ENCODE measurements at regions not wholly inside any gene's neighbourhood (a gene's known extent, or its start where the extent isn't known, plus 50 kb on each side); places are given as distances from the start of the nearest gene placed in this dataset.

DNA sequence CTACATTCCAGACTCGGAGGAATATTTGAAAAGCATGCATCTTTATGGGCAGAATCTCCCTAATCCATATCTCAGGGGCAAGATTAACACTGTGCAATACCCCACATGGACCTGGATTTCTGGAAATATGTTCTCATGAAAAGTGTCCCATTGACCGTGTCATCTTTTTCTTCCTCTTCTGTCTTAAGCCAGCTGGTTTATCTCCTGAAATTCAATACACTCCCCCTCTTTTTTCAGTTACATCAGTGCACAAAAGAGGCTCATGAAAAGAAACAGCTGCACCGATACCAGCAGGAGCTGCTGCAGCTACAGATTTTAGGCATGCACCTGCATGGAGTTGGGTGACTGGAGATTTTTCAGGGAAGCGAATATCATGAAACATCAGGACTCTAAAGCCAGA is 117.2 kb downstream of the SLC4A3 start:
- no peaks in the 10 kb centered on the region for H4K20me1 ChIP-seq (ENCODE audit: insufficient read depth)
- no peaks in the 10 kb centered on the region for H3K9me2 ChIP-seq (ENCODE audit: insufficient read depth, low read length)
- H3K36me3 ChIP-seq (ENCODE audit: insufficient read depth, low read length) = no peaks in the 10 kb centered on the region
- peaks cover 5% of the 10 kb centered on the region for H3K27me3 ChIP-seq (ENCODE audit: insufficient read depth, low read depth, low read length)
- TF ChIP-seq REST (IDR thresholded peaks at IDR 0.05; ENCODE audit: borderline replicate concordance) = no peak
- peak; percentile 49 for TF ChIP-seq RAD21 (conservative IDR thresholded peaks at IDR 0.05)
- TF ChIP-seq POLR2AphosphoS5 (IDR thresholded peaks at IDR 0.05) = no peak
- TF ChIP-seq TAF1 (IDR thresholded peaks at IDR 0.05; ENCODE audit: low read depth) = no peak
- TF ChIP-seq MXI1 (conservative IDR thresholded peaks at IDR 0.05; ENCODE audit: poor library complexity, severe bottlenecking) = no peak
- TF ChIP-seq SMC3 (conservative IDR thresholded peaks at IDR 0.05; ENCODE audit: poor library complexity) = peak; percentile 49
- TF ChIP-seq EP300 (conservative IDR thresholded peaks at IDR 0.05; ENCODE audit: poor library complexity, severe bottlenecking) = no peak
- TF ChIP-seq, protein P1, sequence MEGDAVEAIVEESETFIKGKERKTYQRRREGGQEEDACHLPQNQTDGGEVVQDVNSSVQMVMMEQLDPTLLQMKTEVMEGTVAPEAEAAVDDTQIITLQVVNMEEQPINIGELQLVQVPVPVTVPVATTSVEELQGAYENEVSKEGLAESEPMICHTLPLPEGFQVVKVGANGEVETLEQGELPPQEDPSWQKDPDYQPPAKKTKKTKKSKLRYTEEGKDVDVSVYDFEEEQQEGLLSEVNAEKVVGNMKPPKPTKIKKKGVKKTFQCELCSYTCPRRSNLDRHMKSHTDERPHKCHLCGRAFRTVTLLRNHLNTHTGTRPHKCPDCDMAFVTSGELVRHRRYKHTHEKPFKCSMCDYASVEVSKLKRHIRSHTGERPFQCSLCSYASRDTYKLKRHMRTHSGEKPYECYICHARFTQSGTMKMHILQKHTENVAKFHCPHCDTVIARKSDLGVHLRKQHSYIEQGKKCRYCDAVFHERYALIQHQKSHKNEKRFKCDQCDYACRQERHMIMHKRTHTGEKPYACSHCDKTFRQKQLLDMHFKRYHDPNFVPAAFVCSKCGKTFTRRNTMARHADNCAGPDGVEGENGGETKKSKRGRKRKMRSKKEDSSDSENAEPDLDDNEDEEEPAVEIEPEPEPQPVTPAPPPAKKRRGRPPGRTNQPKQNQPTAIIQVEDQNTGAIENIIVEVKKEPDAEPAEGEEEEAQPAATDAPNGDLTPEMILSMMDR (IDR thresholded peaks at IDR 0.05; ENCODE audit: poor library complexity, severe bottlenecking) = no peak
- TF ChIP-seq EZH2 (IDR thresholded peaks at IDR 0.05; ENCODE audit: borderline replicate concordance, insufficient read depth, low read length, poor library complexity, severe bottlenecking) = no peak
- no peak overlapping the region for H3K4me2 ChIP-seq (ENCODE audit: low read length)
- no peak overlapping the region for H3K4me3 ChIP-seq (ENCODE audit: low read length)
- no peak overlapping the region for H2AFZ ChIP-seq (ENCODE audit: low read depth, low read length)
- H3F3A ChIP-seq (ENCODE audit: insufficient read depth, low read length, poor library complexity, severe bottlenecking) = no peaks in the 10 kb centered on the region
- no peak overlapping the region for H3K27ac ChIP-seq (ENCODE audit: low read length)
- no peaks in the 10 kb centered on the region for H3K9me3 ChIP-seq (ENCODE audit: low read length)
- no peak overlapping the region for H3K9ac ChIP-seq (ENCODE audit: low read length)
- no peaks in the 10 kb centered on the region for H3K79me2 ChIP-seq (replicated peaks; ENCODE audit: insufficient read depth, low read length)

- no peak overlapping the region for H3K4me3 ChIP-seq (ENCODE audit: low read length)
These were observed 120.2 kb downstream of the SLC4A3 start for GRCh38 chr2:219747637-219748036.

More at GRCh38 chr2:219747637-219748036, 120.2 kb downstream of the SLC4A3 start:
- H3K36me3 ChIP-seq (ENCODE audit: insufficient read depth, low read length) = no peaks in the 10 kb centered on the region
- H3K9me3 ChIP-seq (ENCODE audit: low read length) = no peaks in the 10 kb centered on the region
- H2AFZ ChIP-seq (ENCODE audit: low read depth, low read length) = no peak overlapping the region
- no peak overlapping the region for H3K9ac ChIP-seq (ENCODE audit: low read length)
- TF ChIP-seq REST (IDR thresholded peaks at IDR 0.05; ENCODE audit: borderline replicate concordance) = no peak
- no peak for TF ChIP-seq POLR2AphosphoS5 (IDR thresholded peaks at IDR 0.05)
- no peak for TF ChIP-seq SMC3 (conservative IDR thresholded peaks at IDR 0.05; ENCODE audit: poor library complexity)
- H3K4me2 ChIP-seq (ENCODE audit: low read length) = no peak overlapping the region
- H3K79me2 ChIP-seq (replicated peaks; ENCODE audit: insufficient read depth, low read length) = no peaks in the 10 kb centered on the region
- no peak overlapping the region for H3K27ac ChIP-seq (ENCODE audit: low read length)
- H4K20me1 ChIP-seq (ENCODE audit: insufficient read depth) = no peaks in the 10 kb centered on the region
- peaks cover 5% of the 10 kb centered on the region for H3K27me3 ChIP-seq (ENCODE audit: insufficient read depth, low read depth, low read length)
- H3K9me2 ChIP-seq (ENCODE audit: insufficient read depth, low read length) = no peaks in the 10 kb centered on the region
- H3F3A ChIP-seq (ENCODE audit: insufficient read depth, low read length, poor library complexity, severe bottlenecking) = no peaks in the 10 kb centered on the region
